GM12878 (cell line): ENCODE measurements at regions not wholly inside any gene's neighbourhood (a gene's known extent, or its start where the extent isn't known, plus 50 kb on each side); places are given as distances from the start of the nearest gene placed in this dataset.

Experiments used
- ATAC-seq: fragments of 200-7000 bp; cut with Tn5 transposase; 3 replicates; pipeline ENCODE4 v1.9.1; 2020; ENCODE audit warnings: mild to moderate bottlenecking, moderate library complexity
- BruUV-seq: library from RNA; stranded (reverse); fragments of 400-500 nt; replicated peaks from 2 replicates; lab custom pipeline; 2021; lab: Mats Ljungman, UMichigan
- CTCF ChIA-PET: fragments of 300-600 bp; sonication (Branson Sonifier 250); formaldehyde crosslinking; extraction: SDS; loops from one replicate; lab custom pipeline; 2021; ENCODE audit warnings: inconsistent platforms; lab: Yijun Ruan, JAX
- POLR2A ChIA-PET: fragments of 350-600 bp; formaldehyde crosslinking; extraction: SDS; loops from one replicate; lab custom pipeline; 2021; ENCODE audit warnings: inconsistent platforms; lab: Charles Lee
- RAD21 ChIA-PET: fragments of 300-600 bp; sonication (Branson Sonifier 250); formaldehyde crosslinking; loops from one replicate; lab custom pipeline; 2023; ENCODE audit warnings: antibody characterized with exemption; ENCODE audit not compliant: unreplicated experiment; lab: Charles Lee
- SMC1A ChIA-PET: fragments of 300-600 bp; sonication (Branson Sonifier 250); formaldehyde crosslinking; loops from one replicate; lab custom pipeline; 2023; ENCODE audit not compliant: unreplicated experiment, uncharacterized antibody; lab: Charles Lee
- DNase-seq: peaks from one replicate; pipeline ENCODE4 v3.0.0-alpha.2; 2011; ENCODE audit warnings: low read depth, low spot score
- FAIRE-seq: peaks from 3 replicates; lab custom pipeline; 2011; peaks lifted over from hg19 to GRCh38; lab: Jason Lieb, UNC
- H2AFZ ChIP-seq: 2 replicates; pipeline ENCODE4 v1.6.0; 2011; ENCODE audit warnings: low read depth, low read length, control low read depth; ENCODE audit not compliant: control insufficient read depth
- H3K27ac ChIP-seq: 2 replicates; pipeline ENCODE4 v1.5.1; 2011; ENCODE audit warnings: control low read depth; ENCODE audit not compliant: control insufficient read depth, insufficient read depth
- H3K27me3 ChIP-seq, 2 experiments: replicated peaks in 1 of 2; 2 replicates each; pipeline versions ENCODE4 v1.6.0 to v1.6.1; 2011; ENCODE audit warnings: low read length in 1 of 2; ENCODE audit not compliant: control insufficient read depth in 2 of 2, insufficient read depth in 2 of 2
- H3K36me3 ChIP-seq, 2 experiments: 2 replicates each; pipeline ENCODE4 v1.5.1; 2011; ENCODE audit warnings: low read length in 1 of 2; ENCODE audit not compliant: control insufficient read depth in 2 of 2, insufficient read depth in 2 of 2
- H3K4me1 ChIP-seq: 2 replicates; pipeline ENCODE4 v1.6.1; 2011; ENCODE audit warnings: mild to moderate bottlenecking, low read length, moderate library complexity, mixed read lengths; ENCODE audit not compliant: control insufficient read depth, insufficient read depth
- H3K4me2 ChIP-seq: 2 replicates; pipeline ENCODE4 v1.6.0; 2011; ENCODE audit warnings: control low read depth; ENCODE audit not compliant: control insufficient read depth, insufficient read depth
- H3K4me3 ChIP-seq: fragments of 200-600 bp; sonication (generic); 2 replicates; pipeline ENCODE4 v1.5.1; 2016
- H3K79me2 ChIP-seq: 2 replicates; pipeline ENCODE4 v1.6.0; 2011; ENCODE audit warnings: low read length; ENCODE audit not compliant: control insufficient read depth, insufficient read depth
- H3K9ac ChIP-seq: 2 replicates; pipeline ENCODE4 v1.8.0; 2011; ENCODE audit warnings: low read length, control low read depth, mixed read lengths; ENCODE audit not compliant: control insufficient read depth, insufficient read depth
- H3K9me3 ChIP-seq: replicated peaks from 3 replicates; pipeline ENCODE4 v1.5.1; 2011; ENCODE audit warnings: mild to moderate bottlenecking, low read length; ENCODE audit not compliant: control insufficient read depth, insufficient read depth
- H4K20me1 ChIP-seq: 2 replicates; pipeline ENCODE4 v1.6.0; 2011; ENCODE audit not compliant: control insufficient read depth, insufficient read depth
- BCLAF1 ChIP-seq: fragments of 450-650 bp; IDR thresholded peaks from 2 replicates; pipeline ENCODE4 v1.6.1; 2017; ENCODE audit warnings: antibody characterized with exemption, mild to moderate bottlenecking, moderate library complexity
- CBFB ChIP-seq: IDR thresholded peaks from 2 replicates; pipeline ENCODE4 v1.6.1; 2016; ENCODE audit warnings: antibody characterized with exemption, low read depth
- E2F8 ChIP-seq: fragments of 450-650 bp; IDR thresholded peaks from 2 replicates; pipeline ENCODE4 v1.6.1; 2018; ENCODE audit warnings: mild to moderate bottlenecking, low read depth, moderate library complexity; ENCODE audit not compliant: partially characterized antibody
- ESRRA ChIP-seq: IDR thresholded peaks from 2 replicates; pipeline ENCODE4 v1.6.1; 2012; ENCODE audit warnings: mild to moderate bottlenecking, low read length, improper control_type of control experiment
- EZH2 ChIP-seq: IDR thresholded peaks from 2 replicates; pipeline ENCODE4 v1.6.1; 2012; ENCODE audit warnings: low read depth, mild to moderate bottlenecking, control low read depth, inconsistent platforms, low read length, borderline replicate concordance; ENCODE audit not compliant: control insufficient read depth
- FOS ChIP-seq: IDR thresholded peaks from 3 replicates; pipeline ENCODE4 v1.6.1; 2011; ENCODE audit warnings: borderline replicate concordance; ENCODE audit not compliant: insufficient read length; ENCODE audit errors: extremely low read depth
- GABPA ChIP-seq: IDR thresholded peaks from 2 replicates; pipeline ENCODE4 v1.6.1; 2014; ENCODE audit warnings: antibody characterized with exemption, low read depth, mild to moderate bottlenecking, inconsistent platforms
- HDAC2 ChIP-seq: fragments of 200-600 bp; sonication (generic); IDR thresholded peaks from 2 replicates; pipeline ENCODE4 v1.6.1; 2017
- KLF5 ChIP-seq: fragments of 450-650 bp; IDR thresholded peaks from 2 replicates; pipeline ENCODE4 v1.6.1; 2014; ENCODE audit warnings: mild to moderate bottlenecking; ENCODE audit not compliant: partially characterized antibody
- PBX3 ChIP-seq: IDR thresholded peaks from 2 replicates; pipeline ENCODE4 v1.6.1; 2011; ENCODE audit warnings: mild to moderate bottlenecking, low read depth, low read length, moderate library complexity; ENCODE audit not compliant: insufficient replicate concordance
- RUNX3 ChIP-seq: IDR thresholded peaks from 2 replicates; pipeline ENCODE4 v1.6.1; 2012; ENCODE audit warnings: low read length, inconsistent platforms
- SMC3 ChIP-seq: IDR thresholded peaks from 2 replicates; pipeline ENCODE4 v1.6.1; 2011; ENCODE audit warnings: low read length, improper control_type of control experiment, borderline replicate concordance
- TBL1XR1 ChIP-seq: IDR thresholded peaks from 2 replicates; pipeline ENCODE4 v1.6.1; 2012; ENCODE audit warnings: low read depth, low read length, improper control_type of control experiment
- TCF12 ChIP-seq: IDR thresholded peaks from 2 replicates; pipeline ENCODE4 v1.6.1; 2011; ENCODE audit warnings: low read depth, mild to moderate bottlenecking, low read length
- WRNIP1 ChIP-seq: IDR thresholded peaks from 2 replicates; pipeline ENCODE4 v1.6.1; 2011; ENCODE audit warnings: low read depth, low read length, improper control_type of control experiment, borderline replicate concordance
- YBX1 ChIP-seq: fragments of 450-650 bp; IDR thresholded peaks from 2 replicates; pipeline ENCODE4 v1.6.1; 2016; ENCODE audit warnings: antibody characterized with exemption
- ZNF217 ChIP-seq: fragments of 450-650 bp; IDR thresholded peaks from 2 replicates; pipeline ENCODE4 v1.6.1; 2017; ENCODE audit warnings: antibody characterized with exemption, mild to moderate bottlenecking
- ZSCAN29 ChIP-seq: fragments of 450-650 bp; IDR thresholded peaks from 2 replicates; pipeline ENCODE4 v1.6.1; 2017; ENCODE audit warnings: mild to moderate bottlenecking, moderate library complexity
- WGBS: methylation state at CpG from one replicate; pipeline ENCODE4 v1.1.6; 2016; ENCODE audit warnings: low lambda C conversion rate; ENCODE audit not compliant: insufficient replicate concordance, insufficient coverage; ENCODE audit errors: missing lambda C conversion rate; 5-methylcytosine and 5-hydroxymethylcytosine counted together
- in situ Hi-C: fragments of 300-500 bp; cut with MboI; formaldehyde crosslinking; loops from 9 replicates; pipeline ENCODE4 v1.14.3; 2018; ENCODE audit warnings: mixed read lengths
- intact Hi-C: fragments of 100-400 bp; cut with micrococcal nuclease; formaldehyde crosslinking; loops from one replicate; pipeline ENCODE4 v1.14.2; 2022; ENCODE audit not compliant: unreplicated experiment

GRCh38 chr15:62912282-62912681 lies 130.3 kb upstream of the TPM1 start (continued):
- TF ChIP-seq BCLAF1: no peak
- no peak for TF ChIP-seq GABPA
- no peak for TF ChIP-seq HDAC2

- WGBS: 53% methylated on average over 5 of the region's 5 CpGs
- no peaks in the 10 kb centered on the region for H4K20me1 ChIP-seq
- H3K4me2 ChIP-seq: no peak overlapping the region
- in situ Hi-C loops: no loop called here
- H3K4me1 ChIP-seq: no peaks in the 10 kb centered on the region
- FAIRE-seq (no peak), DNase-seq (no peak), ATAC-seq (no peak)
- no peaks in the 10 kb centered on the region; the same call in 2 of the 3 replicates for H3K9me3 ChIP-seq
- H3K79me2 ChIP-seq: no peaks in the 10 kb centered on the region
- ChIA-PET CTCF (interaction anchor here (1.4 kb wide), 1 partner anchor 11 kb away, joined by 3 read pairs; no protein-coding TSS in a partner anchor), POLR2A (no interaction called here), SMC1A (no interaction called here), RAD21 (no interaction called here)
- no peak overlapping the region for H3K4me3 ChIP-seq
- BruUV-seq: no TSS peak
- no peaks in the 10 kb centered on the region for H3K36me3 ChIP-seq
- intact Hi-C loops: no loop called here
- no peak overlapping the region for H3K9ac ChIP-seq
- peaks cover 0 to 5% of the 10 kb centered on the region in 2 experiments; a peak in 3 of 4 replicates for H3K27me3 ChIP-seq
- H2AFZ ChIP-seq: no peak overlapping the region
- H3K27ac ChIP-seq: no peak overlapping the region
- no peak for TF ChIP-seq ZNF217
- TF ChIP-seq ESRRA: no peak
- TF ChIP-seq PBX3: no peak
- no peak for TF ChIP-seq ZSCAN29
- TF ChIP-seq FOS: no peak
- no peak for TF ChIP-seq TBL1XR1
- no peak for TF ChIP-seq SMC3
- no peak for TF ChIP-seq CBFB
- no peak for TF ChIP-seq KLF5
- no peak for TF ChIP-seq RUNX3
- TF ChIP-seq YBX1: no peak
- TF ChIP-seq WRNIP1: no peak
- no peak for TF ChIP-seq E2F8
- TF ChIP-seq TCF12: no peak
- TF ChIP-seq EZH2: no peak
These were observed 129.7 kb upstream of the TPM1 start for GRCh38 chr15:62912808-62913207.
